ENCODE measurements at regions not wholly inside any gene's neighbourhood (a gene's known extent, or its start where the extent isn't known, plus 50 kb on each side); places are given as distances from the start of the nearest gene placed in this dataset.

DNA sequence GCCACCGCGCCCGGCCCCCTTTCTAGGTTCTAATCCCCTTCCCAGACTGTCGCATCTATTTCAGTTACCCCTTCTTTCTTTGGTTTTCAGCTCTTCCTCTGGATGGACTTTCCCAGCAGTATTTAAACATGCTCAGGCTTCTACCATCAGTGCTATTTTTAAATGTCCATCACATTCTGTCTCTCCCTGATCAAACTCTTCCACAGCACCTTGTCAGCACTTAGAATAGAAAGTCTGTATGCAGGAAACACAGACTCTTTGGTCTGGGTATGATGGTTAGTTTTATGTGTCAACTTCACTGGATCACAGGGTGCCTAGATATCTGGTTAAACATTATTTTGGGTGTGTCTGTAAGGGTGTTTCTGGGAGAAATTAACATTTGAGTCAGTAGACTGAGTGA lies 297.8 kb upstream of the ECI2 start:
- TF ChIP-seq, protein P1, sequence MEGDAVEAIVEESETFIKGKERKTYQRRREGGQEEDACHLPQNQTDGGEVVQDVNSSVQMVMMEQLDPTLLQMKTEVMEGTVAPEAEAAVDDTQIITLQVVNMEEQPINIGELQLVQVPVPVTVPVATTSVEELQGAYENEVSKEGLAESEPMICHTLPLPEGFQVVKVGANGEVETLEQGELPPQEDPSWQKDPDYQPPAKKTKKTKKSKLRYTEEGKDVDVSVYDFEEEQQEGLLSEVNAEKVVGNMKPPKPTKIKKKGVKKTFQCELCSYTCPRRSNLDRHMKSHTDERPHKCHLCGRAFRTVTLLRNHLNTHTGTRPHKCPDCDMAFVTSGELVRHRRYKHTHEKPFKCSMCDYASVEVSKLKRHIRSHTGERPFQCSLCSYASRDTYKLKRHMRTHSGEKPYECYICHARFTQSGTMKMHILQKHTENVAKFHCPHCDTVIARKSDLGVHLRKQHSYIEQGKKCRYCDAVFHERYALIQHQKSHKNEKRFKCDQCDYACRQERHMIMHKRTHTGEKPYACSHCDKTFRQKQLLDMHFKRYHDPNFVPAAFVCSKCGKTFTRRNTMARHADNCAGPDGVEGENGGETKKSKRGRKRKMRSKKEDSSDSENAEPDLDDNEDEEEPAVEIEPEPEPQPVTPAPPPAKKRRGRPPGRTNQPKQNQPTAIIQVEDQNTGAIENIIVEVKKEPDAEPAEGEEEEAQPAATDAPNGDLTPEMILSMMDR (conservative IDR thresholded peaks at IDR 0.05; ENCODE audit: low read depth, low read length): no peak
- TF ChIP-seq EZH2 (IDR thresholded peaks at IDR 0.05; ENCODE audit: low read length, unreplicated experiment) (no peak), EZH2phosphoT487 (IDR thresholded peaks at IDR 0.05; ENCODE audit: borderline replicate concordance, low read length) (no peak)
